GM19025 (cell line): ENCODE measurements at regions not wholly inside any gene's neighbourhood (a gene's known extent, or its start where the extent isn't known, plus 50 kb on each side); places are given as distances from the start of the nearest gene placed in this dataset.

Source experiments
- ATAC-seq: cut with Tn5 transposase; IDR thresholded peaks from one replicate; pipeline ENCODE4 v1.9.1; 2021; ENCODE audit warnings: mild to moderate bottlenecking, low read depth, moderate library complexity; ENCODE audit not compliant: unreplicated experiment

GRCh38 chr4:187921946-187922623, 73.5 kb upstream of the ZFP42 start:
- ATAC-seq, result no peak

- no peak for ATAC-seq
Observed at GRCh38 chr4:187929024-187929423, 66.5 kb upstream of the ZFP42 start.

DNA sequence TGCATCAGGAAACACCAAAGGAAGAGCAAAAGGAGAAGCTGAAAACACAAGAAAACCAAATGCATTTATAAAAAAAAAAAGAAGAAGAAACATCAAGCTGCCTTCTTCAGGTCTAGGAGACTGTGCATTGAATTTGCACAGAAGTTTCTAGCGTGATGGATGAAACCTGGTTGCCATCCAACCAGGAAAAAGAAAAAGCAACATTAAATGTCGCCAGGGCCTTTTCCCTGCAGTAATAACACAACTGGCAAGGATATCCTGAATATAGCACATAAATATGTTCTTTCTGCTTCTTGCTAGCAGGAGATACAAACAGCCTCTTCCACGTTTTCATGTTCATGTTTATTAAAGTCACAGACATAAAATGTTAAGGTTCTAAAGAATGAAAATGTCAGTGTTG, 60.8 kb upstream of the ZFP42 start:
- no peak for ATAC-seq

- ATAC-seq, result no peak
Observed at GRCh38 chr4:187937557-187937956, 58.0 kb upstream of the ZFP42 start.

DNA sequence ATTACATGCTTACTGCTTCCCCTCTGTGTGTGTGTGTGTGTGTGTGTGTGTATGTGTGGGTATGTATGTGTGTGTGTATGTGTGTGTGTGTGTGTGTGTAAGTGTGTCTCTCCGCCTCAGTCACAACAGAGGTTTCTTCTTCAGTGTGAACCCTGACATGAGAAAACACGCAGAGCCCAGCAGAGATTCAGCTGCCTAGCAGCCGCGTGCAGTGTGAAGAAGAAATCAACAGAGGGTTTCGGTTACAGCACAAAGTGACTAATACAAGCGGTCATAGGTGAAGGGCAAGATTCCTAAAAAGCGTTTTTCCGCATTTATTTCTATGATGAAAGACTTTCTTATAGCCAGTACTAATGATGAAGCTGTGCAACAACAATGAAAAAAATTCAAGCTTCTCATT, 55.3 kb upstream of the ZFP42 start:
- no peak for ATAC-seq

DNA sequence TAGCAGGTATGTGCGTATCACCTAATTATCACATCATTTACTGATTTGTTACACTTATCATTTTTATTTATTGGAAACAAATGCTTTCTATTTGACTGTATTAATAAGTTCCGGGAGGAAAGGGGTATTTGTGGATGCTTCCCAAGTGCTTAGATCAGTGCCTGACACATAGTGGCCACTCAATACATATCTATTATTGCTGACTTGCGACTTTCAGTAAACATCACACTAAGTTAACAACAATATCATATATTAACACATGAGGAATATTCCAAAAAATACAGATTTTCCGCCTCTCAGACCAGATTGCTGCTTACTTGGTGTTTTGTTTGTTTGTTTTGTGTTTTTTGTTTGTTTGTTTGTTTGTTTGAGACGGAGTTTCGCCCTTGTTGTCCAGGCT, 52.6 kb upstream of the ZFP42 start:
- ATAC-seq, result no peak

DNA sequence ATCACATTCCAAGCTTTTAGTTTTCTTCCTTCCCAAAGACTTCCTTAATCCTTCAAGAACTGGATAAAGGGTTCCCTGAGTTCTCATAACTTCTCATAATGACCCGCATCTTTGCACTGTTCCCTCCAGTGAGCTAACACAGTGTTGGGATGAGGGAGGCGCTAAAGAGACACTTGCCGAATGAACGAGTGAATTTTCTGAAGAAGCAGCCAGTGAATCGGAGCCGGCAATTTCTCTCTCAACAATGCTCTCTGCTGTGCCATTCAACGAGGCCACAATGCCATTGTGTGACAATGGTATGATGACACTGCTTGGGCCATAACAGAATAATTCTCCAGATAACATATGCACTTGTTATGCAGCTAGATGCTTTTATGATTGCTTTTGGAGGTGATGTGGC, 51.4 kb upstream of the ZFP42 start:
- no peak for ATAC-seq
